ENCODE measurements at regions not wholly inside any gene's neighbourhood (a gene's known extent, or its start where the extent isn't known, plus 50 kb on each side); places are given as distances from the start of the nearest gene placed in this dataset.

- TF ChIP-seq POLR2A (IDR thresholded peaks at IDR 0.05) (no peak), CTCF (IDR thresholded peaks at IDR 0.05) (no peak)
Measured at GRCh38 chr21:35503671-35504070, 454.6 kb upstream of the RUNX1 start.

All from thyroid gland (tissue), 4 donors.